Effector memory CD4-positive, alpha-beta T cell (primary cell): ENCODE measurements at regions not wholly inside any gene's neighbourhood (a gene's known extent, or its start where the extent isn't known, plus 50 kb on each side); places are given as distances from the start of the nearest gene placed in this dataset.
"Not testable (repeated sequence)": the region's sequence is repeated elsewhere in the genome, so short reads cannot be mapped to it uniquely, and the experiment has no call there.

Experiments used
- DNase-seq, 3 donors: peaks; one replicate each; pipeline ENCODE4 v3.0.0-alpha.2; 2020
- H3K27ac ChIP-seq: 2 replicates; pipeline ENCODE4 v1.7.0; 2013; ENCODE audit warnings: mild to moderate bottlenecking, low read length, moderate library complexity; ENCODE audit not compliant: insufficient read depth, poor library complexity, severe bottlenecking
- H3K27me3 ChIP-seq: replicated peaks from 2 replicates; pipeline ENCODE4 v1.7.0; 2013; ENCODE audit warnings: mild to moderate bottlenecking, low read length; ENCODE audit not compliant: insufficient read depth, control insufficient read depth, poor library complexity, severe bottlenecking
- H3K36me3 ChIP-seq: 2 replicates; pipeline ENCODE4 v1.7.0; 2013; ENCODE audit warnings: mild to moderate bottlenecking, low read length, moderate library complexity; ENCODE audit not compliant: control insufficient read depth, insufficient read depth
- H3K4me1 ChIP-seq: 2 replicates; pipeline ENCODE4 v1.7.0; 2013; ENCODE audit warnings: low read length, mild to moderate bottlenecking; ENCODE audit not compliant: control insufficient read depth, insufficient read depth, poor library complexity, severe bottlenecking
- H3K4me3 ChIP-seq: 2 replicates; pipeline ENCODE4 v1.7.0; 2013; ENCODE audit warnings: low read length, low read depth, mild to moderate bottlenecking; ENCODE audit not compliant: insufficient read depth, poor library complexity, severe bottlenecking
- H3K9me3 ChIP-seq: 2 replicates; pipeline ENCODE4 v1.7.0; 2013; ENCODE audit warnings: mild to moderate bottlenecking, low read length, moderate library complexity; ENCODE audit not compliant: control insufficient read depth

DNA sequence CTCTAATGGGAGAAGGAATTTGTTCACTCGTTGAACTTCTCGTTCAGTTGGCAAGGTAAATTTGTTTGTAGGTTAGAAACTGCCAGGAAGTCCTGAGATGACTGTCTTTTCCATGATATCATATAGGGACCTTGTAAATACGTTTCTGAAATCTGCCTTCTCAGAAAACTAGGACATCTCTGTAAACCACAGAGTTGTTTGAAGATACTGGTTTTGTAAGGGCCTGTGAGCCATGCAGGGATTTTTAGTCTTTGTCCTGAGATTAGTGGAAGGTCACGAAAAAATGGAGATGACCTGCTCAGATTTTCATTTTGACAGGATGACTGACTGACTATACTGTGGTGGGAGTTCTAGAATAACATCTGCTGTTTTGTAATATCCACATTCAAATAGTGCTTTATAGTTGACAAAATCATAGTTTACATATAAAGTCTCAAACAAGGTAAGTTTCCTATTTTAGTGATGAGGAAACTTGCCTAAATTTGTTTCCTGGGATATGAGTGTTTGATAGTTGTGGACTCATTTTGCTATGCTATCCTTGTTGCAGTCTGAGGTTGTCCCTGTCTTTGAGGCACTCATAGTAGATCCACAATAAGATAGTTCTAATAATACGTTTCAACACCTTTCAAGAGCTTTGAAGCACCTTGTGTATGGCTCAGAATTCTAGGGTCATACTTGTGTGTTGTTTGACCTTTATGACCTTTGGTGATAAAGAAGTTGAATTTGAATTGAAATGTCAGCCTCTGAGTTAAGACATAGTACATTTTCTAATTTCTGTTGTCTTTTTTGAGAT, 107.3 kb upstream of the PLGLB1 start:
- H3K4me1 ChIP-seq, H3K27me3 ChIP-seq, H3K36me3 ChIP-seq, DNase-seq, H3K4me3 ChIP-seq, H3K27ac ChIP-seq, H3K9me3 ChIP-seq: not testable (repeated sequence)

DNA sequence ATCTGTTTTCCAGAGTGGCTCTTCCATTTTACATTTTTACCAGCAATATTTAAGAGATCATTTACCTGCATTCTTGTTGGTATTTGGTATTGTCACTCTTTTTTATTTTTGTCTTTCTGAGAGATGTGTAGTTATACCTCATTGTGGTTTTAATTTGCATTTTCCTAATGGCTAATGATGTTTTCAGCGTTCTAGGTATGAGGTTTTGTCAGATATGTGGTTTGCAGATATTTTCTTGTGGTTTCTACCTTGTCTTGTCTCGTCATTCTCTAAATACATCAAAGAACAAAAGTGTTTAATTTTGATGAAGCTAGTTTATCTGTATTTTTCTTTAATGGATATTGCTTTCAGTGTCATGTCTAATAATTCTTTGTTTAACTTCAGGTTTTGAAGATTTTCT, 110.9 kb upstream of the PLGLB1 start:
- H3K9me3 ChIP-seq, H3K27ac ChIP-seq, H3K27me3 ChIP-seq, DNase-seq, H3K36me3 ChIP-seq, H3K4me1 ChIP-seq, H3K4me3 ChIP-seq: not testable (repeated sequence)

DNA sequence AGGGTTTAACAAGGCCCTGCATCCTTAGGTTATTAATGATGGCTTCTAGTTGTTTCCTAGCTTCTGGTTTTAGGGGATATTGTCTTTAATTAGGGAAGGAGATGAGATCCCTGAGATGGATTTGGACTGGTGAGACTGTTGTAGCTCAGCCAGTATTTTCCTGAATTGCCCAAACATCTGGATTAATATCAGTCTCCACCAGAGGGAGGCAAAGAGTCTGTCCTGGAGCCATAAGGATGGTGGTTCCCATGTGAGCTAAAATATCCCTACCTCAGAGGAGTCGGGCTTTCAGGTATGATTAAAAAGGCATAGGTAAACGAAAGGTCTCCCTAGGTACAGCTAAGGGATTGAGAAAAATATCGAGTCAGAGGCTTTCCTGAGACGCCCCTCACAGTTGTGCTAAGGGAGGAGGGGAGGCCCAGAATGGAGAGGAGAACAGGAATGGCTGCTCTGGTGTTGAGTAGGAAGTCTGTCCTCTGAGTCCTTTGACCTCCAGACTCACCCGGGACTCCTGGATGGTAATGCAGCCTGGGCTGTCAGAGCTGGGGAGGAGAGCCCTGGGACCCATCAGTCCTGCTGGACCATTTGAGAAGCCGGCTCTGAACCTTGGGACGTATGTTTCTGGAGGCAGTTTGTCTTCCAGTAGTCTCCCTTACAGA, 130.3 kb upstream of the PLGLB1 start:
- H3K4me1 ChIP-seq, DNase-seq, H3K36me3 ChIP-seq, H3K27ac ChIP-seq, H3K27me3 ChIP-seq, H3K9me3 ChIP-seq, H3K4me3 ChIP-seq: not testable (repeated sequence)

DNA sequence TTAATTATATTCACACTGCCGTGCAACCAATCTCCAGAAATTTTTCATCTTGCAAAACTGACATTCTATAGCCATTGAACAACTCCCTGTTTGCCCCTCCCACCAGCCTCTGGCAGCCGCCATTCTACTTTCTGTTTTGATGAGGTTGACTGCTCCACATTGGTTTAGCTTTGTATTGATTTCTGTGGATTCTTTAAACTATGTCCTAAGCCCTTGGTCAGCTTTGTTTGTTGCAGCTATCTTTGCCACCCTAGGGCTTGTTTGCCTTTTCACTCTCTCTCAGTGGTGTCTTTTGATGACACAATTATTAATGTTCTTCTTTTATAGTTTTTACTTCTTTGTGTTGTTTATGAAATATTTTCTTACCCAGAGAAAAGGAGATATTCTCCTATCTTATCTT, 152.8 kb upstream of the PLGLB1 start:
- not testable (repeated sequence) for H3K4me3 ChIP-seq, H3K4me1 ChIP-seq, DNase-seq, H3K9me3 ChIP-seq, H3K36me3 ChIP-seq, H3K27me3 ChIP-seq, H3K27ac ChIP-seq

DNA sequence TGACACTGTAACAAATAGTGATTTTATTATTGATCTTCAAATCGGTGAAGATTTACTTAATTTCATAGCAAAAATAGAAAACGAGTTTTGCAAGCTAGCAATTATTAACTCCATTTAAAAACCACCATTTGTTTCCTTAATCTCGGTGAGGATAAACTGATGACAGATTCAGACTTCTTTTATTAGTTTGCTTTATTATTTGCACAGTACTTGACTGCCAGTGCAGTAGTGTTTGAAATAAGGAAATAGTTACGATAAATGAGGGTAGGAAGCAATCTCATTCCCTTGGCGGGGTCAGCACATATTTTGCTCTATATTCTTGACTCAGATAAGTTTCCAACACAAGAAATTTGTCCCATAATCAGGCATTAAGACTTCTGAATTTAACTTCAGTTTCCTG, 161.7 kb upstream of the PLGLB1 start:
- H3K4me1 ChIP-seq, H3K36me3 ChIP-seq, H3K27ac ChIP-seq, H3K9me3 ChIP-seq, H3K4me3 ChIP-seq, H3K27me3 ChIP-seq, DNase-seq: not testable (repeated sequence)

DNA sequence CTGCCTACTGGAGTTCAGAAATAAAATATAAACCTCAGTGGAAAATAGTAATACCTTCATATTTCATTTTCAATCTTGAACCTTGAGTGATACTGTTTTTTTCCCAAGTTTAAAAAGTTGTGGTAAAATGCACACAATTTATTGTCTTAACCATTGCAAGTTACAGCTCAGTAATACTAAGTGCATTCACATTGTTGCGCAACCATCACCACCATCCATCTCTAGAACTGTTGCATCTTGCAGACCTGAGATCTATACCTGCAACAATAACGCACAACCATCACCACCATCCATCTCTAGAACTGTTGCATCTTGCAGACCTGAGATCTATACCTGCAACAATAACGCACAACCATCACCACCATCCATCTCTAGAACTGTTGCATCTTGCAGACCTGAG, 162.6 kb upstream of the PLGLB1 start:
- H3K9me3 ChIP-seq, H3K27ac ChIP-seq, H3K4me3 ChIP-seq: not testable (repeated sequence)

DNA sequence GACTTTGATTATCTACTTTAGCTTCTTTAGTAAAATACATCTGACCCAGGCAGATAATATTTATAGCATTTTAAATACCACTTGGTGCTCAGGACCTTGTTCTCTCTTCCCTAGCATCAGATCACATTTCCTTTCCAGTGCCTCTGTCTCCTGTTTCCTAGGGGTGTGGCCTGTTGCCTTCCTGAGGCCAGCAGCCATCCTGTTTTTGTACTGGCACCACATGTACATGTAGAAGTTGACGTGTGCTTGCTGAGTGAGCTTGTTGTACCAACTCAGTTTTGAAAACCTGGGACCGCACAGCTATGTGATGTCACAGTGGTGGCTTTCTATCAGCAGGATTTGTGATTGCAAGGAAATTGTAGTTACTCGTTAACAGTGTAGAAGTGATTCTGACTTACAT, 167.6 kb upstream of the PLGLB1 start:
- not testable (repeated sequence) for H3K36me3 ChIP-seq, H3K27me3 ChIP-seq

More for the DNA sequence above, 162.6 kb upstream of the PLGLB1 start:
- DNase-seq, H3K27me3 ChIP-seq, H3K36me3 ChIP-seq, H3K4me1 ChIP-seq: not testable (repeated sequence)

DNA sequence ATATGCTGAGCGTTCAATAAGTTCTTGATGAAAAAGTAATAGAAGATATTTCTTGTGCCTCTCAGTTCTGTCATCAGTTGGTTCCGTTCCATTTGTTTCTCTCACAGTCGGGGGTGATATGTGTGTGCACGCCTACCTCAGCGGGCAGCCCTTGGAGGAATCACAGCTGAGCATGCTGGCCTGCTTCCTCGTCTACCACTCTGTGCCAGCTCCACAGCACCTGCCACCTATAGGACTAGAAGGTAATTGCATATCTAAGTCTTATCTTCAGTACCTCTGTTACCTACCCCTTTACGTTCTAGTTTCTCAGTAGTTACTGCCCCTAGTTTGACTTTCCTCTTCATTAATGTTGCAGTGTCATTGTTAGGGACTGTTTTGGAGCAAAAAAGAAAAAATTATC, 171.7 kb upstream of the PLGLB1 start:
- H3K9me3 ChIP-seq, H3K27me3 ChIP-seq, H3K4me1 ChIP-seq, H3K27ac ChIP-seq, H3K4me3 ChIP-seq, DNase-seq, H3K36me3 ChIP-seq: not testable (repeated sequence)

More for the DNA sequence above, 167.6 kb upstream of the PLGLB1 start:
- H3K4me3 ChIP-seq, DNase-seq, H3K4me1 ChIP-seq, H3K9me3 ChIP-seq, H3K27ac ChIP-seq: not testable (repeated sequence)

DNA sequence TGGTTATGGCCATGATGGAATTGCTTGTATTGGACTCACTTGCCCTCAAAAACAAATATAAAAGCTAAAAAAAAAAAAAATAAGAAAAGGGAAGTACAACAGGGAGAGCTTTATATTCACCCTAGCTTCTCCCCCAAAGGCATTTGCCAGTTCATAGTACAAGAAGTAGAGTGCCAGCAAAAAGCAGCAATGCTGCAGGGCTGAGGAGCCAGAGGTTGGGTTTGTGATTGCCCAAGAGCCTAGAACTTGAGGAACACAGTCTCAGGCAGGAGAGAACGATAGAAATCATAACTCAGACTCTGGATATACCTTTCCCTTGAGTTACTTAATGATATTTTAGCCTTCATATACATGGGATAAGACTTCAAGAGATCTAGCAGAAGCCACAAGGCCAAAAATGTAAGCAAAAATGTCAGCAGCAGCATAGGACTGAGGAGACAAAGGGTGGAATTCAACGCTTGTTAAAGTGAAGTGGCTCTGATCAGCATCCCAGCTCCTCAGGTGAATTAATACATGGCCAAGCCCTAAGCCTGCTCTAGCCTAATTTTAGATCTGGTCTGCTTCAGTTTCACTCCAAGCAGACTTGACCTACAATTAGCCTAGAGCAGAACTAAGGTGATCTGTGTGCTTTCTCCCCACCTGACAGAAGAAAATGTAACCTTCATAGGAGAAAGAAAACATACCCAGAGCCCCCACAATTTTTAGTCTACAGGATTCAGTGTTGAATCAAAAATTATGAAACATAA, 172.8 kb upstream of the PLGLB1 start:
- not testable (repeated sequence) for H3K4me1 ChIP-seq, H3K4me3 ChIP-seq, H3K9me3 ChIP-seq, DNase-seq, H3K27ac ChIP-seq, H3K27me3 ChIP-seq, H3K36me3 ChIP-seq

DNA sequence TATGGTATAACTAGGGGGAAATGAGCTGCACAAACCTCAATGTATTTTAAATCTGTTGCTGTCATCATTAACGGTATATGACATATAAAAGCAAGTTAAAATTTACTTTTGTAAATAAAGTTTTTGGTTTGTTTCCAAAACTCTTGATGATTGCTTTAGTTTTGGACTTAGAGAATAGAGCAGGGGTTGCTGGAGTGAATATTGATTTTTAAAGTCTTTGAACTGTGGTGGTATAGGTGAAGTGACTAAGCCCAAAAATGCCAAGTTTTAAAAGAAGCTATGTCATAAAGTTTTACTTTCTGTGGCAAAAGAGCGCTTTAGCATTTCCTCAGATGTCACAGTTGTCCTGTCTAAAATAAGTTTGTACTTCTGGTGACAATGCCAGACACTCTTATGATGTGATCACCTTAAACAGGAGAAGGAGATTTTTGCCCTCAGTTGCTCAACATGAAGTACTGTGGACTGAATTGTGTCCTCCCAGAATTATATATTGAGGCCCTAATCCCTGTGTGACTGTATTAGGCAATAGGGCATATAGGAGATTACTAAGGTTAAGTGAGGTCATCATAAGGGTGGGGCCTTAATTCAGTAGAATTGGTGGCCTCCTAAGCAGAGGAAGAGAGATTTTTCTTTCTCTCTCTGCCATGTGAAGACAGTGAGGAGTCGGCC, 175.2 kb upstream of the PLGLB1 start:
- not testable (repeated sequence) for H3K4me1 ChIP-seq, H3K9me3 ChIP-seq, H3K27me3 ChIP-seq, DNase-seq, H3K36me3 ChIP-seq, H3K4me3 ChIP-seq, H3K27ac ChIP-seq
